Esophagus squamous epithelium (tissue), 5 donors: ENCODE measurements at regions not wholly inside any gene's neighbourhood (a gene's known extent, or its start where the extent isn't known, plus 50 kb on each side); places are given as distances from the start of the nearest gene placed in this dataset.

Experiments used
- DNase-seq: peaks from one replicate; lab custom pipeline; 2025; lab: John Stamatoyannopoulos, UW
- H3K27ac ChIP-seq, 4 donors: fragments of 200-600 bp; sonication (generic); one replicate each; pipeline ENCODE4 v1.5.1; 2016 to 2019; ENCODE audit warnings: mild to moderate bottlenecking in 1 of 4
- H3K27me3 ChIP-seq, 4 donors: fragments of 200-600 bp; sonication (generic); 1 replicate in 3 of 4; 2 replicates in 1 of 4; pipeline versions ENCODE4 v1.5.1 to v1.6.0; 2017 to 2021; ENCODE audit warnings: antibody characterized with exemption in 1 of 4
- H3K36me3 ChIP-seq, 3 donors: fragments of 200-600 bp; sonication (generic); one replicate each; pipeline ENCODE4 v1.5.1; 2016 to 2019
- H3K4me1 ChIP-seq, 3 donors: fragments of 200-600 bp; sonication (generic); one replicate each; pipeline ENCODE4 v1.5.1; 2017 to 2019
- H3K4me3 ChIP-seq, 4 donors: fragments of 200-600 bp; sonication (generic); 1 replicate in 3 of 4; 2 replicates in 1 of 4; pipeline ENCODE4 v1.5.1; 2016 to 2019; ENCODE audit warnings: mild to moderate bottlenecking in 2 of 4, moderate library complexity in 1 of 4
- H3K9me3 ChIP-seq, 3 donors: fragments of 200-600 bp; sonication (generic); one replicate each; pipeline ENCODE4 v1.5.1; 2016 to 2019
- POLR2A ChIP-seq, 4 donors: fragments of 450-650 bp; IDR thresholded peaks; one replicate each; pipeline ENCODE4 v1.6.1; 2017; ENCODE audit warnings: antibody characterized with exemption in 4 of 4, mild to moderate bottlenecking in 4 of 4, moderate library complexity in 3 of 4
- WGBS, 2 donors: methylation state at CpG; one replicate each; pipeline ENCODE4 v1.1.5; 2018; 5-methylcytosine and 5-hydroxymethylcytosine counted together
- intact Hi-C: fragments of 100-400 bp; cut with DNase I; formaldehyde crosslinking; loops from one replicate; pipeline ENCODE4 v1.15.0; 2022
- TF ChIP-seq, protein P1 (sequence below), 6 experiments: fragments of 450-650 bp in 4 of 6; fragments of 200-600 bp in 2 of 6; sonication (generic) in 2 of 6; IDR thresholded peaks; one replicate each; pipeline ENCODE4 v1.5.1; 2016 to 2019; ENCODE audit warnings: antibody characterized with exemption in 6 of 6, mild to moderate bottlenecking in 4 of 6, moderate library complexity in 4 of 6
- donor health status: DM: yes; HTN: yes; CAD: no.

DNA sequence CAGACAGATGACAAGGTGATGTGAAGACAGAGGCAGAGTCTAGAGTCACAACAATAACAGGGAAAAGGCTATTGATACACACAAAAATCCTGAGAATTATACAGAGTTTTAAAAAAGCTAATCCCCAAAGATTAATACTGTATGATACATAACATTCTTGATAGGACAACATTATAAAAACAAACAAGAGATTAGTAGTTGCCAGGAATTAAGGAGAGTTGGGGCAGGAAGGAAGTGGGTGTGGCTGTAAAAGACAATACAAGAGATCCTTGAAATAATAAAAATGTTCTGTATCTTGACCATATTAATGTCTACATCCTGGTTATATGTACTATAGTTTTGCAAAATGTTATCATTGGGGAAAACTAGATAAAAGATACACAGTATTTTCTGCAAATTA is 309.5 kb upstream of the PMFBP1 start:
- Histone ChIP-seq H3K36me3 (no peaks in the 10 kb centered on the region), H3K4me3 (no peak overlapping the region), H3K4me1 (peaks cover 0 to 7% (median 0%) of the 10 kb centered on the region in 3 donors), H3K27ac (no peak overlapping the region), H3K27me3 (no peaks in the 10 kb centered on the region), H3K9me3 (no peaks in the 10 kb centered on the region)
- intact Hi-C loops: no loop called here
- DNase-seq: no peak
- no peak for TF ChIP-seq POLR2A (IDR thresholded peaks at IDR 0.05)
- TF ChIP-seq, protein P1, sequence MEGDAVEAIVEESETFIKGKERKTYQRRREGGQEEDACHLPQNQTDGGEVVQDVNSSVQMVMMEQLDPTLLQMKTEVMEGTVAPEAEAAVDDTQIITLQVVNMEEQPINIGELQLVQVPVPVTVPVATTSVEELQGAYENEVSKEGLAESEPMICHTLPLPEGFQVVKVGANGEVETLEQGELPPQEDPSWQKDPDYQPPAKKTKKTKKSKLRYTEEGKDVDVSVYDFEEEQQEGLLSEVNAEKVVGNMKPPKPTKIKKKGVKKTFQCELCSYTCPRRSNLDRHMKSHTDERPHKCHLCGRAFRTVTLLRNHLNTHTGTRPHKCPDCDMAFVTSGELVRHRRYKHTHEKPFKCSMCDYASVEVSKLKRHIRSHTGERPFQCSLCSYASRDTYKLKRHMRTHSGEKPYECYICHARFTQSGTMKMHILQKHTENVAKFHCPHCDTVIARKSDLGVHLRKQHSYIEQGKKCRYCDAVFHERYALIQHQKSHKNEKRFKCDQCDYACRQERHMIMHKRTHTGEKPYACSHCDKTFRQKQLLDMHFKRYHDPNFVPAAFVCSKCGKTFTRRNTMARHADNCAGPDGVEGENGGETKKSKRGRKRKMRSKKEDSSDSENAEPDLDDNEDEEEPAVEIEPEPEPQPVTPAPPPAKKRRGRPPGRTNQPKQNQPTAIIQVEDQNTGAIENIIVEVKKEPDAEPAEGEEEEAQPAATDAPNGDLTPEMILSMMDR (IDR thresholded peaks at IDR 0.05): no peak

DNA sequence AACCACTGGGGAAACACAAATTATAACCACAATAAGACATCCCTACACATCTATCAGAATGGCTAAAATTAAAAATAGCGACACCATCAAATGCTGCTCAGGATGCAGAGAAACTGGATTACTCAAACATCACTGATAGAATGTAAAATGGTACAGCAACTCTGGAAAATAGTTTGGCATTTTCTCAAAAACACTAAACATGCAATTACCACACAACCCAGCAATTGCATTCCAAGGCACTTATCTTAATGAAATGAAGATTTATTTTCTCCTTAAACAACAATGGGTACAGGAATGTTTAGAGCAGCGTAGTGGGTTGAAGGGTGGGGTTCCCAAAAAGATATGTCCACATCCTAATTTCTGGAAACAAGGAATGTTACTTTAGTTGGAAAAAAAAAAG is 309.0 kb upstream of the PMFBP1 start:
- Histone ChIP-seq H3K27ac (no peak overlapping the region), H3K9me3 (no peaks in the 10 kb centered on the region), H3K36me3 (no peaks in the 10 kb centered on the region), H3K4me3 (no peak overlapping the region), H3K27me3 (no peaks in the 10 kb centered on the region), H3K4me1 (peaks cover 0 to 7% (median 0%) of the 10 kb centered on the region in 3 donors)
- intact Hi-C loops: no loop called here
- TF ChIP-seq, protein P1 (IDR thresholded peaks at IDR 0.05): no peak
- TF ChIP-seq POLR2A (IDR thresholded peaks at IDR 0.05): no peak
- no peak for DNase-seq
- WGBS, 2 donors: 60 to 71% methylated on average over 2 of the region's 2 CpGs

DNA sequence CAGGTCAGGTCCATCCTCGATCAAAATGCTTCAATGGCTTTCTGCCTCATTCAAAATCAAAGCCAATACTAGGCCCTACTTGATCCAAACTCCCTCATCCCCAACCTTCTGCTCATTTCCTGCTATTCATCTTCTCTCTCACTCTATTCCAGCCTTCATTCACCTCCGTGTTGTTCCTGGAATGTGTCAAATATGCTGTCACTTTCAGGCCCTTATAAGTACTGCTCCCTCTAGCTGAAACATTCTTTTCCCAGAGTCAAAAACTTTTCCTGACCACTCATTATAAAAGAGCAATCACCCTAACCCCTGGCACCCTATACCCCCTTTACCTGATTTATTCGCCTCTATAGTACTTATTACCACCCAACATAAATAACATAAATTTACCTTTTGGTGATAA is 303.7 kb upstream of the PMFBP1 start:
- intact Hi-C loops: no loop called here
- Histone ChIP-seq H3K4me1 (peaks cover 0 to under 1% (median 0%) of the 10 kb centered on the region in 3 donors), H3K27me3 (no peaks in the 10 kb centered on the region), H3K4me3 (no peak overlapping the region), H3K27ac (no peak overlapping the region), H3K9me3 (no peaks in the 10 kb centered on the region), H3K36me3 (no peaks in the 10 kb centered on the region)
- no peak for TF ChIP-seq POLR2A (IDR thresholded peaks at IDR 0.05)
- no peak for DNase-seq
- WGBS, 2 donors: 76 to 81% methylated on average over 3 of the region's 3 CpGs

DNA sequence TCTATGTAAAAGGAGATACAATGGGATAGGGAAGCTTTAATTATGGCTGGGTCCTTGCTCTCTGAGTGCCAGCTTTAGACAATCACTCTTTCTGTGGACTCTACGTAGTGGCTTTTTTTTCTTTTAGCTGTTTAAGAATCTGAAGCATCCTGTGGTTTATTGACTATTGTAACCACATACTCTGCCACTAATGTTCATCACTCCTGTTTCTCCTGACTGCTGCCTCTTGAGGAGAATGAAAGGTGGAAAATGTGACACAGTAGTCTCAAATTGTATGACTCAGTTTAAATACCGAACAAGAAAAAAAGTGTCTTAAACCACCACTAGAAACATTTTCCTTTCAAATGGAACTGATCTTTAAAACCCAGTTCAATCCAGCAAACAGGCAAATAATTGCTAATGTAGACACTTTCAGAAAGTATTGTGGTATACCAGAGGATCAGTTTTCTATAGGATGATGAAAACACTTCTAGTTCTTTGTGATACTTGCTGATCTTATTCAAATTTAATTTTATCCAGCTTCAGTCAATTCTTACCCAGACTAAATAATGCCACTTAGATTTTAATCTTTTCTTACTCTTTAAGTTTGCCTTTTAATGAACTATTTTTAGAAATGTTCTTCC is 302.7 kb upstream of the PMFBP1 start:
- H3K36me3 ChIP-seq: no peaks in the 10 kb centered on the region
- DNase-seq: no peak
- H3K27me3 ChIP-seq: no peaks in the 10 kb centered on the region
- intact Hi-C loops: no loop called here
- 58 to 60% methylated on average over 2 of the region's 2 CpGs for WGBS, 2 donors
- no peaks in the 10 kb centered on the region for H3K4me1 ChIP-seq
- H3K4me3 ChIP-seq: no peak overlapping the region
- H3K27ac ChIP-seq: no peak overlapping the region
- TF ChIP-seq, protein P1 (IDR thresholded peaks at IDR 0.05): no peak
- no peak for TF ChIP-seq POLR2A (IDR thresholded peaks at IDR 0.05)
- no peaks in the 10 kb centered on the region for H3K9me3 ChIP-seq

DNA sequence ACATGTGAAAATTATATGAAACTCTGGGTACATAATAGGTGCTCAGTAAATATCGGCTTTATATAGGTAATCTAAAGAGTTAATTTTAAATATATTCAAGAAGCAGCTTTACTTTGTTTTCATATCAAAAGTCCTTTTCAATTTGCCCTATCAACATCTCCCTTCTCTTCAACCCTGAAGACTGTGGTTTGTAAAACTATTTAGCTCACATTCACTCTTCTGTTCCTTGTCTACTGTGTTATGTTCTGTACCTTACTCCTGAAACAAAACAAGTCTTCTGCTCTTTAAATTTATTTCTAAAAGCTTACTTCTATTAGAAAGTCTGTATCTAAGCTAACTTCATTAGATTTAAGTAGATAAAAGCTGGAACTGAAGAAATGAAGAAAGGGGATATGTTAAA is 301.7 kb upstream of the PMFBP1 start:
- H3K27me3 ChIP-seq: no peaks in the 10 kb centered on the region

More for the DNA sequence above, 301.7 kb upstream of the PMFBP1 start:
- intact Hi-C loops: no loop called here
- 90 to 97% methylated on average over 1 of the region's 1 CpG for WGBS, 2 donors
- H3K4me1 ChIP-seq: no peaks in the 10 kb centered on the region
- DNase-seq: no peak
- H3K36me3 ChIP-seq: no peaks in the 10 kb centered on the region
- H3K27ac ChIP-seq: no peak overlapping the region
- H3K4me3 ChIP-seq: no peak overlapping the region
- no peaks in the 10 kb centered on the region for H3K9me3 ChIP-seq
- no peak for TF ChIP-seq POLR2A (IDR thresholded peaks at IDR 0.05)
- TF ChIP-seq, protein P1 (IDR thresholded peaks at IDR 0.05): no peak
